Kidney epithelial cell (primary cell): ENCODE measurements at regions not wholly inside any gene's neighbourhood (a gene's known extent, or its start where the extent isn't known, plus 50 kb on each side); places are given as distances from the start of the nearest gene placed in this dataset.

Experiments used
- DNase-seq: peaks from one replicate; pipeline ENCODE4 v3.0.0-alpha.2; 2010; ENCODE audit warnings: low read depth
- H3K27me3 ChIP-seq: 2 replicates; pipeline ENCODE4 v1.6.0; 2011; ENCODE audit warnings: low read length; ENCODE audit not compliant: control insufficient read depth, insufficient read depth
- H3K36me3 ChIP-seq: 2 replicates; pipeline ENCODE4 v1.5.1; 2011; ENCODE audit warnings: low read length; ENCODE audit not compliant: control insufficient read depth, insufficient read depth
- H3K4me3 ChIP-seq: 2 replicates; pipeline ENCODE4 v1.5.1; 2011; ENCODE audit warnings: low read depth, mild to moderate bottlenecking, control low read depth, low read length
- TF ChIP-seq, protein P1 (sequence below): IDR thresholded peaks from 2 replicates; pipeline ENCODE4 v1.5.1; 2011; ENCODE audit warnings: mild to moderate bottlenecking, moderate library complexity, low read length, control low read depth, inconsistent platforms; ENCODE audit not compliant: insufficient read depth, poor library complexity, severe bottlenecking

DNA sequence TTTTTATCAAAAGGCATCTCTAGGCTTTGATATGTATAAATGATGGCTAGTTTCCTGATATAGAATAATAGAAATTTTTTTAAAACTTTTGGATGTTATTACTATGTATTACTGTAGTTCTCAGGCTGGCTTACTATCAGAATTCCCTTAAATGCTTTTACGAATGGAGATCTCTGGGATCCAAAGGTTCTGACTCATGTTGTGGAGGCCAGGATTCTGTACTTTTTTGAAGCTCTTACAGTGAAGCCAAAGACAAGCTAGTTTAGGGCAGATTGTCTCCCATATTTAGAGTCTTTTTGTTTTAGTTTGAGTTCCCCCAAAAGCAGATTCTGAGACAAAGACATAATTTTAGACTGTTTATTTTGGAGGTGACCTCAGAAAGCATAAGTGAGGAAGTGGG, 265.9 kb upstream of the SESN3 start:
- H3K27me3 ChIP-seq: no peaks in the 10 kb centered on the region
- H3K36me3 ChIP-seq: no peaks in the 10 kb centered on the region
- no peak overlapping the region for H3K4me3 ChIP-seq
- TF ChIP-seq, protein P1, sequence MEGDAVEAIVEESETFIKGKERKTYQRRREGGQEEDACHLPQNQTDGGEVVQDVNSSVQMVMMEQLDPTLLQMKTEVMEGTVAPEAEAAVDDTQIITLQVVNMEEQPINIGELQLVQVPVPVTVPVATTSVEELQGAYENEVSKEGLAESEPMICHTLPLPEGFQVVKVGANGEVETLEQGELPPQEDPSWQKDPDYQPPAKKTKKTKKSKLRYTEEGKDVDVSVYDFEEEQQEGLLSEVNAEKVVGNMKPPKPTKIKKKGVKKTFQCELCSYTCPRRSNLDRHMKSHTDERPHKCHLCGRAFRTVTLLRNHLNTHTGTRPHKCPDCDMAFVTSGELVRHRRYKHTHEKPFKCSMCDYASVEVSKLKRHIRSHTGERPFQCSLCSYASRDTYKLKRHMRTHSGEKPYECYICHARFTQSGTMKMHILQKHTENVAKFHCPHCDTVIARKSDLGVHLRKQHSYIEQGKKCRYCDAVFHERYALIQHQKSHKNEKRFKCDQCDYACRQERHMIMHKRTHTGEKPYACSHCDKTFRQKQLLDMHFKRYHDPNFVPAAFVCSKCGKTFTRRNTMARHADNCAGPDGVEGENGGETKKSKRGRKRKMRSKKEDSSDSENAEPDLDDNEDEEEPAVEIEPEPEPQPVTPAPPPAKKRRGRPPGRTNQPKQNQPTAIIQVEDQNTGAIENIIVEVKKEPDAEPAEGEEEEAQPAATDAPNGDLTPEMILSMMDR: no peak
- no peak for DNase-seq

DNA sequence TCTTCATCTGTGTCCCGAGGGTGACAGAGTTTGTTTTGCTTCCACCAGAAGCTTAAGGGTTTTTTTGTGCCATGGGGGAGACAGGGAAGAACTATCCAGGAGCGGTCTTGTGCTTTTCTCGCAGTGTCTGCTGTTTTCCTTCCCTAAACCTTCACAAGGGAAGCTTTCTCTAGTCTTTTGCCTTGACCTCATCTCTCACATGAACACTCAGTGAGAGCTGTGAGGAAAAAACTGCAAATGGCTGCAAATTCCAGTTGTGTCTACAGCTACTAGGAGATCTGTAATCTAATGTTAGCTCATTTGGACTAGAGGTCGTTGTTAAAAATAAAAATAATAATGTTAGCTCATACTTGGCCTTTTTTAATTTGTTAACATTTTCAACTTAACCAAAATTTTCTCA, 264.7 kb upstream of the SESN3 start:
- no peak for DNase-seq
- no peak overlapping the region for H3K4me3 ChIP-seq
- no peaks in the 10 kb centered on the region for H3K36me3 ChIP-seq
- TF ChIP-seq, protein P1: no peak
- no peaks in the 10 kb centered on the region for H3K27me3 ChIP-seq

DNA sequence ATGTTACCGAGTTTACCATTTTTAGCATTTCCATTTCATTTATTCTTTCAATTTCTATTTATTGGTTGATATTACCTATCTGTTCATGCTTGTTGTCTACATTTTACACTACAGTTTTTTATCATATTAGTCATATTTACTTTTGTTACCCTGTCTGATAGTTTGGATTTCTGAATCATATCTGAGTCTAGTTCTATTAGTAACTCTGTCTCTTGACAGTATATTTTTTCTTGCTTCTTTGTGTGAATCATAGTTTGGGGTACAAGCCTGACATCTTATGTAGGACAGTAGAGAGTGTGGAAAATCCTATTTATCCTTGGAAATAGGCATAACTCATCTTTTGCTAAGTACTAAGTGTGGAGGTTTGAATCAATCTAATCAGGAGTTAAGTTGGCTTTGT, 263.9 kb upstream of the SESN3 start:
- Histone ChIP-seq H3K27me3 (no peaks in the 10 kb centered on the region), H3K4me3 (no peak overlapping the region), H3K36me3 (no peaks in the 10 kb centered on the region)
- DNase-seq: no peak
- TF ChIP-seq, protein P1: no peak

DNA sequence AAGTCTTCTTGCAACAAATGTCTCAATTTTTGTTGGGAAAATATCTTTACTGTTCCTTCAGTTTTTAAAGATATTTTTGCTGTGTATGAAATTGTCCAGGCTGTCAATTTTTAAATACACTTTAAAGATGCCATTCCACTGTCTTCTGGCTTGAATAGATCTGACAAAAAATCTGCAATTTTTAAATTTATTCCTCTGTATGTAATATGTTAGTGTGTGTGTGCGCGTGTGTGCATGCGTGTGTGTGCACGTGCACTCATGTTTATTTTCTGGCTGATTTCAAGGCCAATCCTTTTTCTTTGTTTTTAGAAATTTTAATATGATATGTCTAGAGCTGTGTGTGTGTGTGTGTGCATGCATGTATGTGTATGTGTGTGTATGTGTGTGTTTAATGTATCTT, 263.2 kb upstream of the SESN3 start:
- TF ChIP-seq, protein P1: no peak
- Histone ChIP-seq H3K27me3 (no peaks in the 10 kb centered on the region), H3K4me3 (no peak overlapping the region), H3K36me3 (no peaks in the 10 kb centered on the region)
- DNase-seq: no peak

DNA sequence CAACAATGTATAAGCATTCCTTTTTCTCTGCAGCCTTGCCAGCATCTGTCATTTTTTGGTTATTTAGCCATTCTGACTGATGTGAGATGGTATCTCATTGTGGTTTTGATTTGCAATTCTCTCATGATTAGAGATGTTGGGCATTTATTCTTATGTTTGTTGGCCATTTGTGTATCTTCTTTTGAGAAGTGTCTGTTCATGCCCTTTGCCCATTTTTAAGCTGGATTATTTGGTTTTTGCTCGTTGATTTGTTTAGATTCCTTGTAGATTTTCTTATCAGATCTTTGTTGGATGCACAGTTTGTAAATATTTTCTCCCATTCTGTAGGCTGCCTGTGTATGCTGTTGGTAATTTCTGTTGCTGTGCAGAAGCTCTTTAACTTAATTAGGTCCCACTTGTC, 259.6 kb upstream of the SESN3 start:
- Histone ChIP-seq H3K4me3 (no peak overlapping the region), H3K27me3 (no peaks in the 10 kb centered on the region), H3K36me3 (no peaks in the 10 kb centered on the region)
- TF ChIP-seq, protein P1: no peak
- DNase-seq: no peak

DNA sequence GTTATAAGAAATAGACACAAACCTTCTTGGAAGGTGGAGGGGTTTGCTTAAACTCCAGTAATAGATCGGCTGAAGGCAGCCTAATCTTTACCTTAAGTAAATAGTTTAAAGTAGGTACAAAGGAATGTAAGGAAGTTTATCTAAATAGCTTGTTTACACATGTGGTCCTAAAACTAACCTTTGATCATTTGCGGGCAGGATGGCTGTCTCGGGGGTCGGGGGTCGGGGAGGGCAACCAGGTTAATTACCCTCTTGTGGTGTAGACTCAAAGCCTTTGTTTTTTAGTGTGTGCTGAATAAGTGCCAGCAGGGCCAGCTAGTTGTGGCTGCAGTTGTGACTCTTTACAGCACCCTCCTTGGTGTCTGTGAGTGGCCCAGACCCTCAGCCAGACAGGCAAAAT, 256.9 kb upstream of the SESN3 start:
- DNase-seq: no peak
- Histone ChIP-seq H3K36me3 (no peaks in the 10 kb centered on the region), H3K27me3 (no peaks in the 10 kb centered on the region), H3K4me3 (no peak overlapping the region)
- TF ChIP-seq, protein P1: no peak
